ENCODE measurements at regions not wholly inside any gene's neighbourhood (a gene's known extent, or its start where the extent isn't known, plus 50 kb on each side); places are given as distances from the start of the nearest gene placed in this dataset.

GRCh38 chr4:31124008-31124585, 403.9 kb downstream of the PCDH7 start:
- CTCF ChIA-PET: no interaction called here
- no peak for DNase-seq
- H3K4me1 Mint-ChIP-seq (ENCODE audit: low read depth, unreplicated experiment): no peaks in the 10 kb centered on the region
- intact Hi-C loops (cut with micrococcal nuclease; ENCODE audit: unreplicated experiment): no loop called here
- H3K27ac Mint-ChIP-seq (ENCODE audit: unreplicated experiment): no peak overlapping the region
- H3K36me3 Mint-ChIP-seq (ENCODE audit: insufficient read depth, unreplicated experiment): no peaks in the 10 kb centered on the region
- H3K27me3 Mint-ChIP-seq (ENCODE audit: unreplicated experiment): peaks cover 6% of the 10 kb centered on the region
- TF ChIP-seq CTCF (IDR thresholded peaks at IDR 0.05; ENCODE audit: unreplicated experiment): no peak
- no peak overlapping the region for H3K4me3 Mint-ChIP-seq (ENCODE audit: low read depth, unreplicated experiment)
- no TSS peak for BruUV-seq (replicated peaks)
- H3K9me3 Mint-ChIP-seq (ENCODE audit: low read depth, unreplicated experiment): no peaks in the 10 kb centered on the region

- no TSS peak for BruUV-seq (replicated peaks)
- H3K4me3 Mint-ChIP-seq (ENCODE audit: low read depth, unreplicated experiment): no peak overlapping the region
- peaks cover 12% of the 10 kb centered on the region for H3K27me3 Mint-ChIP-seq (ENCODE audit: unreplicated experiment)
- no peaks in the 10 kb centered on the region for H3K9me3 Mint-ChIP-seq (ENCODE audit: low read depth, unreplicated experiment)
- no peaks in the 10 kb centered on the region for H3K4me1 Mint-ChIP-seq (ENCODE audit: low read depth, unreplicated experiment)
- TF ChIP-seq CTCF (IDR thresholded peaks at IDR 0.05; ENCODE audit: unreplicated experiment): no peak
- CTCF ChIA-PET: no interaction called here
- H3K27ac Mint-ChIP-seq (ENCODE audit: unreplicated experiment): no peak overlapping the region
- no peak for DNase-seq
- no peaks in the 10 kb centered on the region for H3K36me3 Mint-ChIP-seq (ENCODE audit: insufficient read depth, unreplicated experiment)
- intact Hi-C loops (cut with micrococcal nuclease; ENCODE audit: unreplicated experiment): no loop called here
These were observed 404.9 kb downstream of the PCDH7 start for GRCh38 chr4:31125061-31125460.

- Mint-ChIP-seq H3K27me3 (ENCODE audit: unreplicated experiment) (peaks cover 12% of the 10 kb centered on the region), H3K4me1 (ENCODE audit: low read depth, unreplicated experiment) (no peaks in the 10 kb centered on the region), H3K9me3 (ENCODE audit: low read depth, unreplicated experiment) (no peaks in the 10 kb centered on the region), H3K4me3 (ENCODE audit: low read depth, unreplicated experiment) (no peak overlapping the region), H3K36me3 (ENCODE audit: insufficient read depth, unreplicated experiment) (no peaks in the 10 kb centered on the region), H3K27ac (ENCODE audit: unreplicated experiment) (no peak overlapping the region)
- no TSS peak for BruUV-seq (replicated peaks)
- DNase-seq: no peak
- CTCF ChIA-PET: no interaction called here
- intact Hi-C loops (cut with micrococcal nuclease; ENCODE audit: unreplicated experiment): no loop called here
- TF ChIP-seq CTCF (IDR thresholded peaks at IDR 0.05; ENCODE audit: unreplicated experiment): no peak
These were observed 405.3 kb downstream of the PCDH7 start for GRCh38 chr4:31125496-31125895.

- TF ChIP-seq CTCF (IDR thresholded peaks at IDR 0.05; ENCODE audit: unreplicated experiment): no peak
- intact Hi-C loops (cut with micrococcal nuclease; ENCODE audit: unreplicated experiment): no loop called here
- no peaks in the 10 kb centered on the region for H3K9me3 Mint-ChIP-seq (ENCODE audit: low read depth, unreplicated experiment)
- H3K4me3 Mint-ChIP-seq (ENCODE audit: low read depth, unreplicated experiment): no peak overlapping the region
- BruUV-seq (replicated peaks): no TSS peak
- H3K4me1 Mint-ChIP-seq (ENCODE audit: low read depth, unreplicated experiment): no peaks in the 10 kb centered on the region
- H3K27ac Mint-ChIP-seq (ENCODE audit: unreplicated experiment): no peak overlapping the region
- DNase-seq: no peak
- peaks cover 12% of the 10 kb centered on the region for H3K27me3 Mint-ChIP-seq (ENCODE audit: unreplicated experiment)
- H3K36me3 Mint-ChIP-seq (ENCODE audit: insufficient read depth, unreplicated experiment): no peaks in the 10 kb centered on the region
- CTCF ChIA-PET: no interaction called here
These were observed 406.8 kb downstream of the PCDH7 start for GRCh38 chr4:31126881-31127398.

All from Calu3 (cell line).